Natural killer cell (primary cell): ENCODE measurements at regions not wholly inside any gene's neighbourhood (a gene's known extent, or its start where the extent isn't known, plus 50 kb on each side); places are given as distances from the start of the nearest gene placed in this dataset.

Source experiments
- ATAC-seq, 3 donors: fragments of 150-1000 bp in 2 of 3; fragments of 200-7000 bp in 1 of 3; cut with Tn5 transposase; 1 replicate in 1 of 3; 2 replicates in 2 of 3; pipeline ENCODE4 v1.10.0; 2021; ENCODE audit warnings: mild to moderate bottlenecking in 2 of 3, moderate library complexity in 2 of 3
- DNase-seq, 2 donors: peaks; one replicate each; pipeline versions ENCODE4 v3.0.0 to v3.0.0-alpha.2; 2013 to 2021; ENCODE audit warnings: mixed read lengths in 1 of 2
- H3K27ac ChIP-seq: one replicate; pipeline ENCODE4 v1.5.1; 2013; ENCODE audit warnings: mild to moderate bottlenecking, low read length
- H3K27me3 ChIP-seq: one replicate; pipeline ENCODE4 v1.6.1; 2013; ENCODE audit warnings: low read length; ENCODE audit not compliant: control insufficient read depth, insufficient read depth
- H3K36me3 ChIP-seq: one replicate; pipeline ENCODE4 v1.6.1; 2013; ENCODE audit warnings: low read length; ENCODE audit not compliant: control insufficient read depth, insufficient read depth
- H3K4me1 ChIP-seq: one replicate; pipeline ENCODE4 v1.6.1; 2013; ENCODE audit warnings: low read length; ENCODE audit not compliant: control insufficient read depth, insufficient read depth
- H3K4me3 ChIP-seq: one replicate; pipeline ENCODE4 v1.5.1; 2013; ENCODE audit warnings: low read length
- H3K9me3 ChIP-seq: one replicate; pipeline ENCODE4 v1.6.1; 2013; ENCODE audit warnings: low read length; ENCODE audit not compliant: control insufficient read depth, insufficient read depth
- H3K27ac Mint-ChIP-seq, 2 donors: one replicate each; pipeline ENCODE4 v1.8.0; 2022; ENCODE audit warnings: mild to moderate bottlenecking in 2 of 2, mixed read lengths in 2 of 2, moderate library complexity in 1 of 2
- H3K27me3 Mint-ChIP-seq, 2 donors: one replicate each; pipeline ENCODE4 v1.8.0; 2022; ENCODE audit warnings: low read depth in 2 of 2, mixed read lengths in 2 of 2
- H3K36me3 Mint-ChIP-seq: one replicate; pipeline ENCODE4 v1.8.0; 2022; ENCODE audit warnings: mixed read lengths
- H3K4me1 Mint-ChIP-seq, 2 donors: one replicate each; pipeline ENCODE4 v1.8.0; 2022; ENCODE audit warnings: mixed read lengths in 2 of 2
- H3K4me3 Mint-ChIP-seq: one replicate; pipeline ENCODE4 v1.8.0; 2022; ENCODE audit warnings: mild to moderate bottlenecking, moderate library complexity, mixed read lengths
- H3K9me3 Mint-ChIP-seq, 2 donors: one replicate each; pipeline ENCODE4 v1.8.0; 2022; ENCODE audit warnings: mixed read lengths in 2 of 2
- WGBS: methylation state at CpG from one replicate; pipeline ENCODE4 v1.1.7; 2013; ENCODE audit warnings: missing lambda C conversion rate; ENCODE audit not compliant: insufficient coverage; 5-methylcytosine and 5-hydroxymethylcytosine counted together
- intact Hi-C: fragments of 100-400 bp; cut with micrococcal nuclease; formaldehyde crosslinking; loops from one replicate; pipeline ENCODE4 v1.14.2; 2022
- TF ChIP-seq, protein P1 (sequence below): fragments of 200-600 bp; IDR thresholded peaks from one replicate; pipeline ENCODE4 v1.8.0; 2022; ENCODE audit warnings: antibody characterized with exemption

DNA sequence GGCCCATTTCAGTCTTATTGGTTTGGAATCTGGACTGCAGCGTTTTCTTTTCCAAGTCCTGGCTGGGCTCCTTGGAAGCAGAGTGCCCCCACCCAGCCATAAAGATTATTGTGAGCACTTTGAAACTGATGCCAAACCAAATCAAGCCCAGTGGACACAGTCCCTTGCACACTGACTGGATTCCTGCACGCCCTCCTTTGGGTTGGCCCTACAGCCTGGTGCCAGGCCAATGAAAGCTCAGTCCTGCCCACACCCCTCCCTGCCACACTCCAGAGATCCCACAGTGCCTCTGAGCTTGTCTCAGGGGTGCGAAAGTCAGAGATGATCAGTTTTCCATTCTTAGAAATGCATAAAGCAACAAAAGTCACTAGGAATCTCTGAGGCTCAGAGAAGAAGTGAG is 181.9 kb downstream of the CETN3 start:
- no peaks in the 10 kb centered on the region for H3K9me3 ChIP-seq
- Mint-ChIP-seq H3K4me3 (no peak overlapping the region), H3K27ac (no peak overlapping the region), H3K36me3 (no peaks in the 10 kb centered on the region), H3K9me3 (no peaks in the 10 kb centered on the region), H3K4me1 (no peaks in the 10 kb centered on the region), H3K27me3 (no peaks in the 10 kb centered on the region)
- H3K4me3 ChIP-seq = no peak overlapping the region
- no peaks in the 10 kb centered on the region for H3K36me3 ChIP-seq
- H3K27me3 ChIP-seq = no peaks in the 10 kb centered on the region
- TF ChIP-seq, protein P1, sequence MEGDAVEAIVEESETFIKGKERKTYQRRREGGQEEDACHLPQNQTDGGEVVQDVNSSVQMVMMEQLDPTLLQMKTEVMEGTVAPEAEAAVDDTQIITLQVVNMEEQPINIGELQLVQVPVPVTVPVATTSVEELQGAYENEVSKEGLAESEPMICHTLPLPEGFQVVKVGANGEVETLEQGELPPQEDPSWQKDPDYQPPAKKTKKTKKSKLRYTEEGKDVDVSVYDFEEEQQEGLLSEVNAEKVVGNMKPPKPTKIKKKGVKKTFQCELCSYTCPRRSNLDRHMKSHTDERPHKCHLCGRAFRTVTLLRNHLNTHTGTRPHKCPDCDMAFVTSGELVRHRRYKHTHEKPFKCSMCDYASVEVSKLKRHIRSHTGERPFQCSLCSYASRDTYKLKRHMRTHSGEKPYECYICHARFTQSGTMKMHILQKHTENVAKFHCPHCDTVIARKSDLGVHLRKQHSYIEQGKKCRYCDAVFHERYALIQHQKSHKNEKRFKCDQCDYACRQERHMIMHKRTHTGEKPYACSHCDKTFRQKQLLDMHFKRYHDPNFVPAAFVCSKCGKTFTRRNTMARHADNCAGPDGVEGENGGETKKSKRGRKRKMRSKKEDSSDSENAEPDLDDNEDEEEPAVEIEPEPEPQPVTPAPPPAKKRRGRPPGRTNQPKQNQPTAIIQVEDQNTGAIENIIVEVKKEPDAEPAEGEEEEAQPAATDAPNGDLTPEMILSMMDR = no peak
- no peaks in the 10 kb centered on the region for H3K4me1 ChIP-seq
- no peak for DNase-seq
- 80% methylated on average over 3 of the region's 3 CpGs for WGBS
- H3K27ac ChIP-seq = no peak overlapping the region
- ATAC-seq = no peak
- intact Hi-C loops = no loop called here

DNA sequence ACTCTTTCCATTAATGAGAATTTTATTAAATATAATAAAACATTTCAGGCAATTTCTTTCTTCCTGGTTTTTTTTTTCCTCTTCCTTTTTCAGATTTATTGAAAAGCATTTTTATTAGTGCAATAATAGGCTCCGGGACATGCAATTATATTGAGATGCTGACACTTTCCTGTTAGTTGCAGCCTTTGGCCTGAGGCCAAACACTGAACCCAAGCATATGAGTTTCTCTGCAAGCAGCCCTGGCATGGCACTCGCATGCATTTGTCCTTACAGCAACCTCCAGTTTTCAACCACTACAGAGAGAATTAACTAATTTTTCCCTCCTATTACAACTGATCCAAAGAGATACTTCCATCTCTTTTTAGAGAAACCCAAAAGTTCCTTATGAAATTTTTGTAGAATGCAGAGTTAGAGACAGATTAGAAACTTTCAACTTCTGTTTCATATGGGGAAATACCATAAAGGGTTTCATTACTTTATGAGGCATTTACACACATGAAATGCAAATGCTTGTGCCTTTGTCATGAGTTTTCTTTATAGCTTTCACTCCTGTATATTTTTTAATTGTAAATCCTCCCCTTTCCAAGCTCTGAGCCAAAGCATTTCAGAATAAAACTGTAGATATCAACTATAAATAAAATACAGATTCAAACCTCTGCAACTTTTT is 183.0 kb downstream of the CETN3 start:
- ATAC-seq = no peak
- Mint-ChIP-seq H3K36me3 (no peaks in the 10 kb centered on the region), H3K9me3 (no peaks in the 10 kb centered on the region), H3K4me1 (no peaks in the 10 kb centered on the region), H3K4me3 (no peak overlapping the region), H3K27me3 (no peaks in the 10 kb centered on the region), H3K27ac (no peak overlapping the region)
- Histone ChIP-seq H3K4me1 (no peaks in the 10 kb centered on the region), H3K36me3 (no peaks in the 10 kb centered on the region), H3K27me3 (no peaks in the 10 kb centered on the region), H3K27ac (no peak overlapping the region), H3K4me3 (no peak overlapping the region), H3K9me3 (no peaks in the 10 kb centered on the region)
- no peak for DNase-seq
- TF ChIP-seq, protein P1 = no peak
- intact Hi-C loops = no loop called here
- WGBS = 85% methylated on average over 2 of the region's 2 CpGs

DNA sequence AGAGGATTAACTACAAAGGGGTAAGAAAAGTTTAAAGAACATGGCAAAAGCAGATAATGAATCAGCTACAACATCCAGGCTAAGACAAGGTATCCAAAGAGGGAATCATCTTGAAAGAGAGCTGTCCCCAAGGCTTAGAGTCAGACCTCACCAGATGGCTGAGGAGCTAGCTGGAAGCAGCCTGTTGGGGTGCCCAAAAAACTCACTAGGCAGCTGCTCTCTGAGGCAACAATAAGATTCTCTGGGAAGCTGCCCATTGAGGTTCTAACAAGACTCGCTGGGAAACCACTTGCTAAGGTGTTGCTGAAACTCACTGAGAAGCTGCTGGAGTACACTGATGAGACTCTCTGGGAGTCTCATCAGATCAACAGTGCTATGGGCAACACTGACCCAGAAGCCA is 185.2 kb downstream of the CETN3 start:
- DNase-seq (no peak), ATAC-seq (no peak)
- H3K4me1 Mint-ChIP-seq = no peaks in the 10 kb centered on the region
- H3K4me3 Mint-ChIP-seq = no peak overlapping the region
- no peaks in the 10 kb centered on the region for H3K36me3 Mint-ChIP-seq
- Histone ChIP-seq H3K36me3 (no peaks in the 10 kb centered on the region), H3K4me1 (no peaks in the 10 kb centered on the region), H3K27me3 (no peaks in the 10 kb centered on the region), H3K9me3 (no peaks in the 10 kb centered on the region), H3K4me3 (no peak overlapping the region), H3K27ac (no peak overlapping the region)
- H3K9me3 Mint-ChIP-seq = no peaks in the 10 kb centered on the region
- 86% methylated on average over 1 of the region's 1 CpG for WGBS
- TF ChIP-seq, protein P1 = no peak
- H3K27me3 Mint-ChIP-seq = no peaks in the 10 kb centered on the region
- intact Hi-C loops = no loop called here
- no peak overlapping the region for H3K27ac Mint-ChIP-seq

DNA sequence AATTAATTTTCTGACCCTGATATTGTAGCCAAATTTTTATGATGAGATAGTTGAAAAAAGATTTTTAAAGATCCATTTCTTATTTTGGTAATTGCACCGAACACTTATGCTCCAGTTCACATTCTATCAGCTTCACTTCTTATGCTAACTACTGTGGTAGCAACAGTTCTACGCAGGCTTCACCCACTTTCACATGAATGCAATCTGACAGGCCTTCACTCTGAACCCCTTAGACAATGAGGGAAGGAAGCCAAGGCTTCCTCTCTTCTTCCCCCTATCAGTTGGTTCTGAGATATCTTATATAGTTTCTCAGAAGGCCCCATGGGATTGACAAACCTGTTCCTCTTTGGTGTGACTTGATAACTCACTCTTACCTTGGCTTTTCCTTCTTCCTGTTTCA is 185.8 kb downstream of the CETN3 start:
- TF ChIP-seq, protein P1 = no peak
- Mint-ChIP-seq H3K9me3 (peaks cover 3% of the 10 kb centered on the region in 2 donors), H3K27me3 (no peaks in the 10 kb centered on the region), H3K27ac (no peak overlapping the region), H3K4me1 (no peaks in the 10 kb centered on the region), H3K36me3 (no peaks in the 10 kb centered on the region), H3K4me3 (no peak overlapping the region)
- Histone ChIP-seq H3K36me3 (no peaks in the 10 kb centered on the region), H3K9me3 (no peaks in the 10 kb centered on the region), H3K4me1 (no peaks in the 10 kb centered on the region), H3K4me3 (no peak overlapping the region), H3K27me3 (no peaks in the 10 kb centered on the region), H3K27ac (no peak overlapping the region)
- intact Hi-C loops = no loop called here
- ATAC-seq (no peak), DNase-seq (no peak)
- 85% methylated on average over 2 of the region's 2 CpGs for WGBS
